Neural progenitor cell (in vitro differentiated cells): ENCODE measurements at regions not wholly inside any gene's neighbourhood (a gene's known extent, or its start where the extent isn't known, plus 50 kb on each side); places are given as distances from the start of the nearest gene placed in this dataset.
A peak's percentile ranks its signal among the peaks of the same experiment; 100 is the strongest.

ENCODE experiments used
- DNase-seq: peaks from one replicate; pipeline ENCODE4 v3.0.0-alpha.2; 2016; ENCODE audit warnings: low spot score
- H2AFZ ChIP-seq: fragments of 200-600 bp; sonication (generic); replicated peaks from 2 replicates; pipeline ENCODE4 v1.6.1; 2016; ENCODE audit warnings: antibody characterized with exemption
- H3F3A ChIP-seq: fragments of 200-600 bp; sonication (generic); 2 replicates; pipeline ENCODE4 v1.6.1; 2016; ENCODE audit warnings: antibody characterized with exemption, low read depth
- H3K27ac ChIP-seq: fragments of 200-600 bp; sonication (generic); 2 replicates; pipeline ENCODE4 v1.5.1; 2016; ENCODE audit warnings: mild to moderate bottlenecking
- H3K27me3 ChIP-seq: fragments of 200-600 bp; sonication (generic); 2 replicates; pipeline ENCODE4 v1.6.1; 2016; ENCODE audit warnings: mild to moderate bottlenecking, moderate library complexity
- H3K36me3 ChIP-seq: fragments of 200-600 bp; sonication (generic); 2 replicates; pipeline ENCODE4 v1.5.1; 2016
- H3K4me1 ChIP-seq: fragments of 200-600 bp; sonication (generic); 2 replicates; pipeline ENCODE4 v1.6.1; 2016; ENCODE audit warnings: mixed run types
- H3K4me2 ChIP-seq: fragments of 200-600 bp; sonication (generic); 2 replicates; pipeline ENCODE4 v1.6.1; 2016
- H3K4me3 ChIP-seq: fragments of 200-600 bp; sonication (generic); 2 replicates; pipeline ENCODE4 v1.5.1; 2016
- H3K79me2 ChIP-seq: fragments of 200-600 bp; sonication (generic); 2 replicates; pipeline ENCODE4 v1.6.1; 2016; ENCODE audit warnings: low read depth
- H3K9ac ChIP-seq: fragments of 200-600 bp; sonication (generic); 2 replicates; pipeline ENCODE4 v1.6.1; 2016
- H3K9me3 ChIP-seq: fragments of 200-600 bp; sonication (generic); 2 replicates; pipeline ENCODE4 v1.5.1; 2016; ENCODE audit warnings: low read depth
- H4K20me1 ChIP-seq: fragments of 200-600 bp; sonication (generic); 2 replicates; pipeline ENCODE4 v1.6.1; 2016; ENCODE audit warnings: low read depth
- H3K27ac Mint-ChIP-seq: 3 replicates; pipeline ENCODE4 v1.8.0; 2021; ENCODE audit warnings: mixed read lengths
- H3K27me3 Mint-ChIP-seq: 2 replicates; pipeline ENCODE4 v1.8.0; 2022; ENCODE audit warnings: low read depth, mild to moderate bottlenecking, inconsistent platforms, moderate library complexity, mixed read lengths; ENCODE audit not compliant: insufficient read depth
- H3K36me3 Mint-ChIP-seq: 3 replicates; pipeline ENCODE4 v1.8.0; 2021; ENCODE audit warnings: mixed read lengths
- H3K4me1 Mint-ChIP-seq: 3 replicates; pipeline ENCODE4 v1.8.0; 2021; ENCODE audit warnings: mixed read lengths
- H3K4me3 Mint-ChIP-seq: 3 replicates; pipeline ENCODE4 v1.8.0; 2021; ENCODE audit warnings: mild to moderate bottlenecking, moderate library complexity, mixed read lengths
- H3K9me3 Mint-ChIP-seq: 3 replicates; pipeline ENCODE4 v1.8.0; 2020; ENCODE audit warnings: mixed read lengths
- EZH2 ChIP-seq: fragments of 200-600 bp; sonication (generic); IDR thresholded peaks from 2 replicates; pipeline ENCODE4 v1.6.1; 2017; ENCODE audit warnings: antibody characterized with exemption, mild to moderate bottlenecking, moderate library complexity
- EZH2phosphoT487 ChIP-seq: fragments of 200-600 bp; sonication (generic); IDR thresholded peaks from 2 replicates; pipeline ENCODE4 v1.6.1; 2017; ENCODE audit warnings: antibody characterized with exemption
- TF ChIP-seq, protein P1 (sequence below): fragments of 200-600 bp; sonication (generic); IDR thresholded peaks from 2 replicates; pipeline ENCODE4 v1.5.1; 2017; ENCODE audit warnings: antibody characterized with exemption, mild to moderate bottlenecking

DNA sequence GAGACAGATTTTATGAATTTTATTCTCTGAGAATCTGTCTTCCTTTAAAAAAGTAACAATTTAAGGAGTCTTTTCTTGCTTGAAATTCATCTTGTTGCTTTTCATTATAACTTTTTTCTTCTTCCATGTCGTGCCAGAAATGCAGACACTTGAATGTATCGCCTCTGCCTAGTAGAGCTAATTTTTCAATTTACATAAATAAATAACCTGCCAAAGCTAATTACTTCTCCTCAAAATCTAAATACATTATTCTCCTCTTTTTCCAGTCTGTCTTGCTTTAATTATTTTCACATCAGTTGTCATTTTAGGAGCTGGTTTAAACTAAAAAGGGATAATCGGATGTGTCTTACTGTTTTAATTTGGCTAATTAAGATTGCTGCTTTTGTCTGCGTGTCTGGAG is 711.1 kb upstream of the SEL1L start:
- Mint-ChIP-seq H3K4me1 (no peaks in the 10 kb centered on the region), H3K27ac (no peak overlapping the region), H3K4me3 (no peak overlapping the region), H3K9me3 (no peaks in the 10 kb centered on the region), H3K36me3 (no peaks in the 10 kb centered on the region), H3K27me3 (no peaks in the 10 kb centered on the region)
- Histone ChIP-seq H3K27ac (no peak overlapping the region), H3K27me3 (no peaks in the 10 kb centered on the region), H4K20me1 (no peaks in the 10 kb centered on the region), H3K9ac (no peak overlapping the region), H3K79me2 (no peaks in the 10 kb centered on the region), H3K36me3 (no peaks in the 10 kb centered on the region), H3K4me3 (no peak overlapping the region), H2AFZ (no peak overlapping the region), H3K9me3 (no peaks in the 10 kb centered on the region), H3K4me1 (no peaks in the 10 kb centered on the region), H3K4me2 (no peak overlapping the region), H3F3A (no peaks in the 10 kb centered on the region)
- no peak for DNase-seq
- TF ChIP-seq EZH2phosphoT487 (no peak), EZH2 (no peak)
- TF ChIP-seq, protein P1, sequence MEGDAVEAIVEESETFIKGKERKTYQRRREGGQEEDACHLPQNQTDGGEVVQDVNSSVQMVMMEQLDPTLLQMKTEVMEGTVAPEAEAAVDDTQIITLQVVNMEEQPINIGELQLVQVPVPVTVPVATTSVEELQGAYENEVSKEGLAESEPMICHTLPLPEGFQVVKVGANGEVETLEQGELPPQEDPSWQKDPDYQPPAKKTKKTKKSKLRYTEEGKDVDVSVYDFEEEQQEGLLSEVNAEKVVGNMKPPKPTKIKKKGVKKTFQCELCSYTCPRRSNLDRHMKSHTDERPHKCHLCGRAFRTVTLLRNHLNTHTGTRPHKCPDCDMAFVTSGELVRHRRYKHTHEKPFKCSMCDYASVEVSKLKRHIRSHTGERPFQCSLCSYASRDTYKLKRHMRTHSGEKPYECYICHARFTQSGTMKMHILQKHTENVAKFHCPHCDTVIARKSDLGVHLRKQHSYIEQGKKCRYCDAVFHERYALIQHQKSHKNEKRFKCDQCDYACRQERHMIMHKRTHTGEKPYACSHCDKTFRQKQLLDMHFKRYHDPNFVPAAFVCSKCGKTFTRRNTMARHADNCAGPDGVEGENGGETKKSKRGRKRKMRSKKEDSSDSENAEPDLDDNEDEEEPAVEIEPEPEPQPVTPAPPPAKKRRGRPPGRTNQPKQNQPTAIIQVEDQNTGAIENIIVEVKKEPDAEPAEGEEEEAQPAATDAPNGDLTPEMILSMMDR: no peak

GRCh38 chr14:82251494-82251893 is 717.8 kb upstream of the SEL1L start:
- no peak for TF ChIP-seq EZH2phosphoT487
- TF ChIP-seq EZH2: no peak
- TF ChIP-seq, protein P1: no peak
- Histone ChIP-seq H3K4me2 (no peak overlapping the region), H3K9me3 (no peaks in the 10 kb centered on the region), H3K4me1 (no peaks in the 10 kb centered on the region), H3K9ac (no peak overlapping the region), H3K27me3 (no peaks in the 10 kb centered on the region), H3K36me3 (no peaks in the 10 kb centered on the region), H2AFZ (peak overlapping the region; percentile 4), H3K79me2 (no peaks in the 10 kb centered on the region), H3K27ac (no peak overlapping the region), H3K4me3 (no peak overlapping the region), H3F3A (no peaks in the 10 kb centered on the region), H4K20me1 (no peaks in the 10 kb centered on the region)
- Mint-ChIP-seq H3K27ac (no peak overlapping the region), H3K4me1 (no peaks in the 10 kb centered on the region), H3K36me3 (no peaks in the 10 kb centered on the region), H3K4me3 (no peak overlapping the region), H3K27me3 (no peaks in the 10 kb centered on the region), H3K9me3 (peaks cover 2% of the 10 kb centered on the region)
- no peak for DNase-seq

GRCh38 chr14:82270286-82270685 is 736.6 kb upstream of the SEL1L start:
- H2AFZ ChIP-seq: no peak overlapping the region
- H3K9me3 Mint-ChIP-seq: no peaks in the 10 kb centered on the region
- no peaks in the 10 kb centered on the region for H4K20me1 ChIP-seq
- H3K4me2 ChIP-seq: no peak overlapping the region
- H3K27me3 ChIP-seq: no peaks in the 10 kb centered on the region
- peaks cover 3% of the 10 kb centered on the region for H3K4me1 ChIP-seq
- H3K27me3 Mint-ChIP-seq: no peaks in the 10 kb centered on the region
- H3K9me3 ChIP-seq: no peaks in the 10 kb centered on the region
- H3K36me3 ChIP-seq: no peaks in the 10 kb centered on the region
- no peaks in the 10 kb centered on the region for H3F3A ChIP-seq
- no peaks in the 10 kb centered on the region for H3K36me3 Mint-ChIP-seq
- no peak overlapping the region for H3K27ac ChIP-seq
- H3K4me1 Mint-ChIP-seq: no peaks in the 10 kb centered on the region
- H3K9ac ChIP-seq: no peak overlapping the region
- H3K27ac Mint-ChIP-seq: no peak overlapping the region
- TF ChIP-seq, protein P1: no peak
- no peak for TF ChIP-seq EZH2phosphoT487
- TF ChIP-seq EZH2: no peak
- H3K4me3 ChIP-seq: no peak overlapping the region
- no peak for DNase-seq
- no peaks in the 10 kb centered on the region for H3K79me2 ChIP-seq
- no peak overlapping the region for H3K4me3 Mint-ChIP-seq
